ENCODE measurements at regions not wholly inside any gene's neighbourhood (a gene's known extent, or its start where the extent isn't known, plus 50 kb on each side); places are given as distances from the start of the nearest gene placed in this dataset.

DNA sequence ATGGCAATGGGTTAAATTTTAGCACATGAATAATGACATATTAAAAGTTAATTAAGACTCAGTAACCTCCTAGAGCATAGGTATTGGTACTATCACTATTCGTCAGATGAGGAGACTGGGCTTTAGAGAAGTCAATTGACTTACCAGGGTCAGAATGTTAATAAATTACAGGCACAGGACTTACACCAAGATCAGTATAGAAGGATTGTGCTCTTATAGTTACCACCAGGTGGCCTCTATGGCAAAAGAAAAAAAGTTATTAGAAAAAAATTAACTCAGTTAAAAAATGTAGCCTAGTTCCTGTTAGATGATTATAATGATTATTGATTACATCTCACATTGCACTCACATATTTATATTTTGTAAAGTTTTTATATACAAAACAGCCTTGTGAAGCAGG lies 1163.7 kb downstream of the FAM181B start:
- no peak for TF ChIP-seq CTCF (IDR thresholded peaks at IDR 0.05)
- TF ChIP-seq POLR2AphosphoS5 (IDR thresholded peaks at IDR 0.05; ENCODE audit: low read depth, low read length) = no peak
- no peak for TF ChIP-seq SIN3A (IDR thresholded peaks at IDR 0.05; ENCODE audit: borderline replicate concordance, insufficient read depth, low read depth, low read length)

Data from Panc1 (cell line).